ENCODE measurements at regions not wholly inside any gene's neighbourhood (a gene's known extent, or its start where the extent isn't known, plus 50 kb on each side); places are given as distances from the start of the nearest gene placed in this dataset.

DNA sequence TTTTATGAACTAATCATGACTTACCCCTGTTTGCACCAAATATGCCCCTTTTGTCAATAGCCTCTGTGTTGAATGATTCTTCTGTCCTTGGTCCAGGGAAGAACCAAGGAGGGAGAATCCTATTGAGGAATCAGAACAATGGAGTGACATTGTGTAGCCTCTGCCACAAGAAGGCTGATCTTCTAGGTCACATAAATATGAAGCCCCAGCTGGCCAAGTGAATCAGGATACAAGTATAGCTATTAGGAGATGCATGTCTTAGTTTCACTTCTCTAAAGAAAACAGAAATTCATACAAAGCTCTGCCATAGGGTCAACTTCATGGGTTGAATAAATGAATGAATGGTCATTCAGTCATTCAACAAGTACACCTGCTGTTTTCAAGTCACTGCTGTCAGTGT, 118.2 kb upstream of the BLID start:
- no peaks in the 10 kb centered on the region for H3K79me1 ChIP-seq (ENCODE audit: low read depth, low read length)
- H3K9me3 ChIP-seq (ENCODE audit: insufficient read depth in 2 of 2, low read depth in 1 of 2, low read length in 1 of 2), result no peaks in the 10 kb centered on the region
- ChIA-PET CTCF (ENCODE audit: partially characterized antibody) (interaction anchor here (1.1 kb wide), 3 partner anchors 31 to 271 kb away, joined by 3 read pairs; no protein-coding TSS in a partner anchor), POLR2A (ENCODE audit: partially characterized antibody) (no interaction called here)
- no peak for DNase-seq (ENCODE audit: low read depth in 1 of 2, low spot score in 2 of 2)
- no peak overlapping the region for H3K14ac ChIP-seq (ENCODE audit: insufficient read length)
- no peak overlapping the region for H3K9ac ChIP-seq (replicated peaks in 1 of 4; ENCODE audit: extremely low read depth in 1 of 4, low read depth in 3 of 4, low read length in 3 of 4)
- no peaks in the 10 kb centered on the region for H3K79me2 ChIP-seq (ENCODE audit: control insufficient read depth in 1 of 2, insufficient read depth in 2 of 2, low read length in 2 of 2)
- no peak overlapping the region for H3K23ac ChIP-seq (ENCODE audit: insufficient read length)
- no peak overlapping the region for H3K27ac ChIP-seq (ENCODE audit: low read depth, low read length)
- H4K5ac ChIP-seq (ENCODE audit: insufficient read length, low read depth, low read length), result no peak overlapping the region
- no peak overlapping the region for H2BK5ac ChIP-seq (ENCODE audit: low read depth, low read length)
- no peak overlapping the region for H2AFZ ChIP-seq (ENCODE audit: low read length)
- no peak overlapping the region for H3K56ac ChIP-seq (replicated peaks; ENCODE audit: insufficient read length, low read depth, low read length)
- no peak overlapping the region for H2BK120ac ChIP-seq (replicated peaks; ENCODE audit: low read depth, low read length)
- no peak overlapping the region for H3K4me2 ChIP-seq (ENCODE audit: insufficient read depth in 1 of 2, low read depth in 2 of 2, low read length in 2 of 2)
- H4K20me1 ChIP-seq (replicated peaks in 1 of 2; ENCODE audit: control insufficient read depth in 1 of 2, insufficient read depth in 2 of 2, low read length in 2 of 2), result no peaks in the 10 kb centered on the region
- no peak overlapping the region for H3K4me3 ChIP-seq (ENCODE audit: extremely low read depth in 1 of 4, insufficient read depth in 2 of 4, low read depth in 3 of 4, low read length in 4 of 4)
- H2BK20ac ChIP-seq (ENCODE audit: low read length), result no peak overlapping the region
- H2BK15ac ChIP-seq (ENCODE audit: low read length), result no peak overlapping the region
- H3K4ac ChIP-seq (replicated peaks; ENCODE audit: insufficient read length, low read depth, low read length), result no peak overlapping the region
- H3K18ac ChIP-seq (ENCODE audit: extremely low read depth, low read length), result no peak overlapping the region
- no peak overlapping the region for H4K8ac ChIP-seq (ENCODE audit: extremely low read depth, insufficient read depth, low read length)
- H4K91ac ChIP-seq (replicated peaks; ENCODE audit: insufficient read length, low read length), result no peak overlapping the region
- no peaks in the 10 kb centered on the region for H3K27me3 ChIP-seq (replicated peaks in 1 of 4; ENCODE audit: control insufficient read depth in 3 of 4, extremely low read depth in 1 of 4, insufficient read depth in 3 of 4, low read length in 3 of 4)
- FAIRE-seq, result no peak
- no peaks in the 10 kb centered on the region for H3K36me3 ChIP-seq (ENCODE audit: control insufficient read depth in 2 of 4, insufficient read depth in 4 of 4, low read length in 3 of 4)
- 0 out of 2 replicates have a peak, but pooled peaks cover 2% of the 10 kb centered on the region for H3K23me2 ChIP-seq (ENCODE audit: low read depth, low read length)
- no peak overlapping the region for H2BK12ac ChIP-seq (ENCODE audit: low read depth, low read length)
- H3K4me1 ChIP-seq (replicated peaks in 1 of 4; ENCODE audit: control insufficient read depth in 3 of 4, insufficient read depth in 4 of 4, low read length in 3 of 4), result peaks cover 5 to 10% (median 8%) of the 10 kb centered on the region in 4 experiments
- no peak overlapping the region for H2AK5ac ChIP-seq (ENCODE audit: low read depth, low read length)
- TF ChIP-seq HDAC2 (IDR thresholded peaks at IDR 0.05; ENCODE audit: borderline replicate concordance in 1 of 2, low read depth in 2 of 2, low read length in 2 of 2), result no peak

Data from H1 (cell line).